Epithelial cell of proximal tubule (primary cell): ENCODE measurements at regions not wholly inside any gene's neighbourhood (a gene's known extent, or its start where the extent isn't known, plus 50 kb on each side); places are given as distances from the start of the nearest gene placed in this dataset.

Experiments
- DNase-seq: peaks from one replicate; pipeline ENCODE4 v3.0.0-alpha.2; 2011; ENCODE audit warnings: low read depth
- H3K4me3 ChIP-seq: 2 replicates; pipeline ENCODE4 v1.5.1; 2011; ENCODE audit warnings: low read depth, mild to moderate bottlenecking, low read length
- TF ChIP-seq, protein P1 (sequence below): conservative IDR thresholded peaks from 2 replicates; pipeline ENCODE4 v1.5.1; 2012; ENCODE audit warnings: low read depth, mild to moderate bottlenecking, low read length

DNA sequence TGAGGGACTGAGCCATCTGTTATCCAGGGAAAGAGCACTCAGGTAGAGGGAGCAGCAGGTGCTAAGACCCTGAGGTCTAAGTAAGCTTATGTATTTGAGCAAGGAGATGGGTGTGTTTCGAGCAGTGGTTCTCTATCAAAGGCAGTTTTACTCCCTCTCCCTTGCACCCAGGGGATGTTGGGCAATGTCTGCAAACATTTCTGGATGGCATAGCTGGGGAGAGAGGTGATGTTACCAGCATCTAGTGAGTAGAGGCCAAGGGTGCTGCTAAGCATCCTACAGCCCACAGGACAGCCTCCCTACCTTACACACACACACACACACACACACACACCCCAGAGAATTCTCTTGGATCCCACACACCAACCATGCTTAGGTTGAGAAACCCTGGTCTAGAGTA lies 221.0 kb upstream of the PWP1 start:
- no peak for DNase-seq
- no peak overlapping the region for H3K4me3 ChIP-seq
- TF ChIP-seq, protein P1, sequence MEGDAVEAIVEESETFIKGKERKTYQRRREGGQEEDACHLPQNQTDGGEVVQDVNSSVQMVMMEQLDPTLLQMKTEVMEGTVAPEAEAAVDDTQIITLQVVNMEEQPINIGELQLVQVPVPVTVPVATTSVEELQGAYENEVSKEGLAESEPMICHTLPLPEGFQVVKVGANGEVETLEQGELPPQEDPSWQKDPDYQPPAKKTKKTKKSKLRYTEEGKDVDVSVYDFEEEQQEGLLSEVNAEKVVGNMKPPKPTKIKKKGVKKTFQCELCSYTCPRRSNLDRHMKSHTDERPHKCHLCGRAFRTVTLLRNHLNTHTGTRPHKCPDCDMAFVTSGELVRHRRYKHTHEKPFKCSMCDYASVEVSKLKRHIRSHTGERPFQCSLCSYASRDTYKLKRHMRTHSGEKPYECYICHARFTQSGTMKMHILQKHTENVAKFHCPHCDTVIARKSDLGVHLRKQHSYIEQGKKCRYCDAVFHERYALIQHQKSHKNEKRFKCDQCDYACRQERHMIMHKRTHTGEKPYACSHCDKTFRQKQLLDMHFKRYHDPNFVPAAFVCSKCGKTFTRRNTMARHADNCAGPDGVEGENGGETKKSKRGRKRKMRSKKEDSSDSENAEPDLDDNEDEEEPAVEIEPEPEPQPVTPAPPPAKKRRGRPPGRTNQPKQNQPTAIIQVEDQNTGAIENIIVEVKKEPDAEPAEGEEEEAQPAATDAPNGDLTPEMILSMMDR = no peak

DNA sequence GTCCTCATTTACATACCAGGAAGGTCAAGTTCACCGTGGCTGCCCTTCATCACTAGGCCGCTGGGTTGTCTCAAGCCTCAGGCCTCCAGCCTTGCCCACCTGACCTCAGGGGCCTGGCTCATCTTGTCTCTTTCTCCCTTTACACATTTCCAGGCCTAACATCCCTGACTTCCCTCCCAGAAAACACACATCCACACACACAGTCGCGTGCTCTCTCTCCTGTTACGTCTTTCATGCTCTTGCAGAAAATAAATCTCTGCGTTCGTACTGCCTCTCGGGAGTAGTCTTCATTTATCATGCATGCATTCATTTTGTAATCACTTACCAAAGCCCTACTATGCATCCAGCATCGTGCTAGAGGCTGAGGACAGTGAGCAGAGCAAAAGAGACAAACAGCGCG lies 220.0 kb upstream of the PWP1 start:
- TF ChIP-seq, protein P1 = no peak
- DNase-seq = no peak
- no peak overlapping the region for H3K4me3 ChIP-seq

DNA sequence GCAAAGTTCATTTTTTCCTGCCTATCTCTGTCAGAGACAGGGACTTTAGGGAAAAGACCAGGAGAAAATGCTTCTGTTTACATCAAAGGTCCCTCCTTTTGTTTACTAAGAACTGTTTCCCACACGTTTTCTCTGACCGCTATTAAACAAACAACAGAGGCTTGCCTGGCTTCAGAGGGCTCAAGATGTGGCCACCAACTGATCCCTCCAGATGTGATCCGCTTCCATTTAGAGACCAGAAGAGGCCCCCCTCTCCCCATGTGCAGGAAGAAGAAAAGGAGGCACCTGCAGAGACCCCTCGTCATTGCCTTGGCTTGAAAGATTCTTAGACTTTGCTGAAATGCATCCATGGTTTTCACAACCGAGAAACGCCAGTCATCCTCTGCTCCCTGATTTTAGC lies 217.9 kb upstream of the PWP1 start:
- TF ChIP-seq, protein P1 = no peak
- no peak overlapping the region for H3K4me3 ChIP-seq
- no peak for DNase-seq

DNA sequence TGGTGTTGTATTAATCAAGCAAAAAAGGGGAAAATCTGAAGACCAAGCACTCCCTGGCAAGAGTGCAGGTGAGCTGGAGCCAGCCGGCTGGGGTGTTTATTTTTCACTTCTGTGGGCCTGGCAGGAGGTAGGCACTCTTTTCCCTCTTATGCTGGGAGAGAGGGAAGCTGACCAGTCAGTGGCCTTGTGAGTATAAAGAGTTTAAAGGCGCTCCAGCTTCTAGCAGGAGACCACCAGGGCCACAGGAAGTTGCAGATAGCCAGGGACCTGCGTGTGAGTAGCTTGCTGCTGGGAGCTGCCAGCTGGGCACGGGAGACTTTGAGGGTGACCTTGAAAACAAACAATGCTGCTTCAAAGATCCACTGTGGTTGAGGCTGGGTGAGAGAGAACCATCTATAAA lies 217.4 kb upstream of the PWP1 start:
- no peak overlapping the region for H3K4me3 ChIP-seq
- no peak for DNase-seq
- TF ChIP-seq, protein P1 = no peak

DNA sequence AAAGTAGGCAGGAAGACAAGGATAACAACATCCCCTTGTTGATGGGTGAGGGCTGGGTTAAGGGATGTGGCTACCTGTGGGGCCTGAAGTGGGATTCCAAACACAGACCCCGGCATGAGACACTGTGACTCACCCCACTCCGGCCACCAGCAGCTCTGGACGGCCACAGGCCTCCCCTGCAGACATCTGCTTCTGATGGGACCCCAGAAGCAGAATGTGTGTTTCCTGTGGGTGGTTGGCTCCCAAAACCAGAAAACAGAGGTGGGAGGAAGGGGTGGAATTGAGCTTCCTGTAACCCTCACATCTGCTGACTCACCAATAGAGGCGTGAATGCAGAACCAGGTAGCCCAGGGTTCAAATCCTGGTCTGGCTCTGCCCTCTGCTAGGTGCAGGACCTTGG lies 216.6 kb upstream of the PWP1 start:
- no peak overlapping the region for H3K4me3 ChIP-seq
- TF ChIP-seq, protein P1 = no peak
- no peak for DNase-seq

DNA sequence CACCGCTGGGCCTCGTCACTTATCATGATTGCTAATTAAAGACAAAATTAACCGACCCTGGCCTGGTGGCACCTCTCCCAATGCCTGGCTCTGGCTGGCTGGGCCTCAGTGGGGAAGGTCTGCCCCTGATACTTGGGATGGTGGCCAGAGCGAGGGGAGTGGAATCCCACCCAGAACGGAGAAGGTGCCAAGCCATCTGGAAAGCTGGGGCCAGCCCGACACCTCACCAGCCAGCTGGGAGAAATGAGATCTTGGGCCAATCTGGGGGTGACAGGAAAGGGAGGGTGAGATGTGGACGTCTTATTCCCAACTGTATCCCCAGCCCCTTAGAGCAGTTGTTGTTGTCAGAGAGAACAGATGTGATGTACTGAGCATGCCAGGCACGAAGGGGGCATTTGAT lies 215.0 kb upstream of the PWP1 start:
- H3K4me3 ChIP-seq = no peak overlapping the region
- TF ChIP-seq, protein P1 = no peak
- no peak for DNase-seq

GRCh38 chr12:107472308-107472707 lies 213.3 kb upstream of the PWP1 start:
- TF ChIP-seq, protein P1 = no peak
- H3K4me3 ChIP-seq = no peak overlapping the region
- DNase-seq = no peak
